Loucy (cell line): ENCODE measurements at regions not wholly inside any gene's neighbourhood (a gene's known extent, or its start where the extent isn't known, plus 50 kb on each side); places are given as distances from the start of the nearest gene placed in this dataset.

Source experiments
- H2AFZ ChIP-seq: fragments of 200-600 bp; sonication (generic); 2 replicates; pipeline ENCODE4 v1.6.0; 2016; ENCODE audit warnings: antibody characterized with exemption, mild to moderate bottlenecking, low read length, moderate library complexity
- H3F3A ChIP-seq: fragments of 200-600 bp; 2 replicates; pipeline ENCODE4 v1.6.0; 2016; ENCODE audit warnings: antibody characterized with exemption, low read depth, mild to moderate bottlenecking
- H3K27me3 ChIP-seq: fragments of 200-600 bp; sonication (generic); 2 replicates; pipeline ENCODE4 v1.6.1; 2014; ENCODE audit warnings: low read length, mild to moderate bottlenecking; ENCODE audit not compliant: insufficient read depth, poor library complexity, severe bottlenecking
- H3K36me3 ChIP-seq: fragments of 200-600 bp; sonication (generic); 2 replicates; pipeline ENCODE4 v1.6.1; 2016; ENCODE audit warnings: low read length; ENCODE audit not compliant: insufficient read depth
- H3K4me1 ChIP-seq: fragments of 200-600 bp; sonication (generic); 2 replicates; pipeline ENCODE4 v1.5.1; 2014; ENCODE audit warnings: low read length, mild to moderate bottlenecking; ENCODE audit not compliant: insufficient read depth, poor library complexity, severe bottlenecking
- H3K4me2 ChIP-seq: fragments of 200-600 bp; sonication (generic); 2 replicates; pipeline ENCODE4 v1.6.0; 2014; ENCODE audit warnings: antibody characterized with exemption, low read length, low read depth, mild to moderate bottlenecking; ENCODE audit not compliant: poor library complexity, severe bottlenecking
- H3K4me3 ChIP-seq: fragments of 200-600 bp; sonication (generic); 2 replicates; pipeline ENCODE4 v1.5.1; 2014; ENCODE audit warnings: low read length, mild to moderate bottlenecking, mixed read lengths; ENCODE audit not compliant: poor library complexity, severe bottlenecking
- H3K79me2 ChIP-seq: fragments of 200-600 bp; sonication (generic); 2 replicates; pipeline ENCODE4 v1.6.1; 2014; ENCODE audit warnings: low read length; ENCODE audit not compliant: insufficient read depth
- H3K9ac ChIP-seq: fragments of 200-600 bp; sonication (generic); 2 replicates; pipeline ENCODE4 v1.6.0; 2014; ENCODE audit warnings: mild to moderate bottlenecking, low read depth, low read length, moderate library complexity; ENCODE audit not compliant: poor library complexity, severe bottlenecking
- H3K9me2 ChIP-seq: fragments of 200-600 bp; sonication (generic); replicated peaks from 2 replicates; pipeline ENCODE4 v1.6.1; 2016; ENCODE audit warnings: low read depth, low read length, mixed read lengths
- H3K9me3 ChIP-seq: fragments of 200-600 bp; sonication (generic); 2 replicates; pipeline ENCODE4 v1.6.1; 2014; ENCODE audit warnings: mild to moderate bottlenecking, antibody characterized with exemption, low read length, low read depth; ENCODE audit not compliant: insufficient read depth
- H4K20me1 ChIP-seq: fragments of 200-600 bp; sonication (generic); 2 replicates; pipeline ENCODE4 v1.6.0; 2014; ENCODE audit warnings: antibody characterized with exemption, low read length, mild to moderate bottlenecking; ENCODE audit not compliant: insufficient read depth, poor library complexity, severe bottlenecking
- CTCF ChIP-seq: fragments of 200-600 bp; sonication (generic); conservative IDR thresholded peaks from 2 replicates; pipeline ENCODE4 v1.5.1; 2014; ENCODE audit warnings: mild to moderate bottlenecking, antibody characterized with exemption, low read length
- EZH2phosphoT487 ChIP-seq: fragments of 200-600 bp; IDR thresholded peaks from 2 replicates; pipeline ENCODE4 v1.6.1; 2018; ENCODE audit warnings: antibody characterized with exemption, mild to moderate bottlenecking, moderate library complexity, borderline replicate concordance

DNA sequence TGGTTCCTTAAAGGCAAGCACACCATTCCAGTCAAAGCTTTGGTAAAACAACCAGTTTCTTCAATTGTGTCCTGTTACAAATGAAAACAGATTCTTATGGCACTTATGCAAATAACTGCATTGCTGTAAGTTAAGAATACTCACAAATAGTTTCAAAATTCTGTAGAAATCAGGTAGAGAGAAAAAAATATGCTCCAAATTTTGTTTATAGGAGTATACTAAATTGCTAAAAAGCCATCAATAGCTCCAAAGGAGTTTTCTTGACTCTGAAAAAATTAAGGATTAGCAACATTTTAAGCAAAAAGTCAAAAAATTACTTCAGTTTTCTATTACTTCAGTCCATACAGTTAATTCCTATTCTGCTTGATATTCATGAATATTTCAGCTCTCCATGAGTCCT is 51.3 kb upstream of the KAT6B start:
- H3K36me3 ChIP-seq, result no peaks in the 10 kb centered on the region
- H3K9me3 ChIP-seq, result peaks cover 13% of the 10 kb centered on the region; the same call in 1 of the 2 replicates
- H3K4me3 ChIP-seq, result no peak overlapping the region
- H3K4me1 ChIP-seq, result peaks cover 13% of the 10 kb centered on the region
- no peaks in the 10 kb centered on the region for H4K20me1 ChIP-seq
- no peak for TF ChIP-seq CTCF
- no peak for TF ChIP-seq EZH2phosphoT487
- H3K27me3 ChIP-seq, result no peaks in the 10 kb centered on the region
- no peaks in the 10 kb centered on the region for H3K79me2 ChIP-seq
- no peak overlapping the region for H3K4me2 ChIP-seq
- H2AFZ ChIP-seq, result no peak overlapping the region
- no peak overlapping the region for H3K9ac ChIP-seq
- H3K9me2 ChIP-seq, result no peaks in the 10 kb centered on the region
- H3F3A ChIP-seq, result no peaks in the 10 kb centered on the region
